ENCODE measurements at regions not wholly inside any gene's neighbourhood (a gene's known extent, or its start where the extent isn't known, plus 50 kb on each side); places are given as distances from the start of the nearest gene placed in this dataset.

GRCh38 chr12:13504736-13505135 lies 308.2 kb downstream of the EMP1 start:
- TF ChIP-seq CTCF (IDR thresholded peaks at IDR 0.05) (no peak), POLR2A (IDR thresholded peaks at IDR 0.05) (no peak)
